H9 (cell line): ENCODE measurements at regions not wholly inside any gene's neighbourhood (a gene's known extent, or its start where the extent isn't known, plus 50 kb on each side); places are given as distances from the start of the nearest gene placed in this dataset.

Experiments used
- DNase-seq: peaks from one replicate; pipeline ENCODE4 v3.0.0-alpha.2; 2017
- H2AFZ ChIP-seq: one replicate; pipeline ENCODE4 v1.6.1; 2013; ENCODE audit warnings: mild to moderate bottlenecking, low read length, control low read depth, moderate library complexity
- H2AK5ac ChIP-seq: 2 replicates; pipeline ENCODE4 v1.6.1; 2013; ENCODE audit warnings: low read length, control low read depth, mixed read lengths; ENCODE audit not compliant: insufficient read length
- H2BK120ac ChIP-seq: one replicate; pipeline ENCODE4 v1.6.1; 2013; ENCODE audit warnings: low read depth, mild to moderate bottlenecking, low read length, control low read depth, inconsistent platforms; ENCODE audit not compliant: poor library complexity, severe bottlenecking
- H2BK12ac ChIP-seq: 2 replicates; pipeline ENCODE4 v1.6.1; 2013; ENCODE audit warnings: low read length, control low read depth, mixed read lengths, low read depth; ENCODE audit not compliant: insufficient read length
- H2BK15ac ChIP-seq: 2 replicates; pipeline ENCODE4 v1.6.1; 2013; ENCODE audit warnings: low read depth, low read length, control low read depth
- H2BK20ac ChIP-seq: one replicate; pipeline ENCODE4 v1.6.1; 2013; ENCODE audit warnings: low read depth, mild to moderate bottlenecking, low read length, control low read depth, inconsistent platforms; ENCODE audit not compliant: poor library complexity, severe bottlenecking
- H2BK5ac ChIP-seq: 2 replicates; pipeline ENCODE4 v1.6.1; 2013; ENCODE audit warnings: low read length, control low read depth, mixed read lengths; ENCODE audit not compliant: insufficient read length
- H3K14ac ChIP-seq: 2 replicates; pipeline ENCODE4 v1.6.1; 2013; ENCODE audit warnings: low read length, control low read depth; ENCODE audit not compliant: insufficient read depth
- H3K18ac ChIP-seq: 2 replicates; pipeline ENCODE4 v1.6.1; 2013; ENCODE audit warnings: low read depth, mild to moderate bottlenecking, mixed read lengths, low read length, control low read depth; ENCODE audit not compliant: insufficient read length
- H3K23ac ChIP-seq: 2 replicates; pipeline ENCODE4 v1.6.1; 2013; ENCODE audit warnings: low read length, control low read depth, mixed read lengths, low read depth; ENCODE audit not compliant: insufficient read length
- H3K23me2 ChIP-seq: 2 replicates; pipeline ENCODE4 v1.6.1; 2013; ENCODE audit warnings: low read depth, mild to moderate bottlenecking, mixed read lengths, low read length, control low read depth; ENCODE audit not compliant: insufficient read length, poor library complexity, severe bottlenecking
- H3K27ac ChIP-seq: 2 replicates; pipeline ENCODE4 v1.5.1; 2013; ENCODE audit warnings: low read length, control low read depth, mixed read lengths, low read depth; ENCODE audit not compliant: insufficient read length
- H3K27me3 ChIP-seq: 2 replicates; pipeline ENCODE4 v1.6.1; 2013; ENCODE audit warnings: low read length, control low read depth, inconsistent platforms; ENCODE audit not compliant: insufficient read depth
- H3K4ac ChIP-seq: 2 replicates; pipeline ENCODE4 v1.6.1; 2013; ENCODE audit warnings: low read depth, mild to moderate bottlenecking, control low read depth, inconsistent platforms, low read length, moderate library complexity
- H3K4me1 ChIP-seq: 2 replicates; pipeline ENCODE4 v1.6.1; 2013; ENCODE audit warnings: low read length, control low read depth, inconsistent platforms; ENCODE audit not compliant: insufficient read depth
- H3K4me2 ChIP-seq: 2 replicates; pipeline ENCODE4 v1.6.1; 2013; ENCODE audit warnings: low read length, control low read depth, mixed read lengths; ENCODE audit not compliant: insufficient read length, insufficient read depth
- H3K56ac ChIP-seq: 2 replicates; pipeline ENCODE4 v1.6.1; 2013; ENCODE audit warnings: low read depth, mild to moderate bottlenecking, mixed read lengths, low read length, control low read depth; ENCODE audit not compliant: insufficient read length
- H3K79me1 ChIP-seq: 2 replicates; pipeline ENCODE4 v1.6.1; 2013; ENCODE audit warnings: low read depth, mild to moderate bottlenecking, moderate library complexity, low read length, control low read depth, inconsistent platforms; ENCODE audit not compliant: insufficient read depth, poor library complexity, severe bottlenecking
- H3K79me2 ChIP-seq: 2 replicates; pipeline ENCODE4 v1.6.1; 2013; ENCODE audit warnings: low read length, control low read depth, inconsistent platforms; ENCODE audit not compliant: insufficient read depth
- H3K9ac ChIP-seq: 2 replicates; pipeline ENCODE4 v1.6.1; 2013; ENCODE audit warnings: low read length, control low read depth, mixed read lengths; ENCODE audit not compliant: insufficient read length; ENCODE audit errors: extremely low read depth
- H3K9me3 ChIP-seq: one replicate; pipeline ENCODE4 v1.6.1; 2013; ENCODE audit warnings: low read depth, low read length, inconsistent platforms; ENCODE audit not compliant: control insufficient read depth
- H3T11ph ChIP-seq: one replicate; pipeline ENCODE4 v1.6.1; 2013; ENCODE audit warnings: mild to moderate bottlenecking, low read length, control low read depth, inconsistent platforms
- H4K20me1 ChIP-seq: one replicate; pipeline ENCODE4 v1.6.1; 2013; ENCODE audit not compliant: control insufficient read depth, insufficient read length, insufficient read depth
- H4K5ac ChIP-seq: 2 replicates; pipeline ENCODE4 v1.6.1; 2013; ENCODE audit warnings: low read depth, mild to moderate bottlenecking, mixed read lengths, low read length, control low read depth; ENCODE audit not compliant: insufficient read length
- H4K8ac ChIP-seq: replicated peaks from 2 replicates; pipeline ENCODE4 v1.6.1; 2013; ENCODE audit warnings: low read length, control low read depth, mixed read lengths, low read depth; ENCODE audit not compliant: insufficient read length
- H4K91ac ChIP-seq: 2 replicates; pipeline ENCODE4 v1.6.1; 2013; ENCODE audit warnings: low read depth, mild to moderate bottlenecking, moderate library complexity, mixed read lengths, low read length, control low read depth; ENCODE audit not compliant: insufficient read length
- H3K27ac Mint-ChIP-seq, 3 experiments: 2 replicates in 2 of 3; 3 replicates in 1 of 3; pipeline ENCODE4 v1.8.0; 2020 to 2021; ENCODE audit warnings: mixed read lengths in 3 of 3, mild to moderate bottlenecking in 1 of 3, moderate library complexity in 1 of 3
- H3K27me3 Mint-ChIP-seq: 2 replicates; pipeline ENCODE4 v1.8.0; 2021; ENCODE audit warnings: low read depth, mild to moderate bottlenecking, moderate library complexity, mixed read lengths
- H3K36me3 Mint-ChIP-seq, 3 experiments: 2 replicates in 2 of 3; 3 replicates in 1 of 3; pipeline ENCODE4 v1.8.0; 2020 to 2021; ENCODE audit warnings: low read depth in 3 of 3, mixed read lengths in 3 of 3; ENCODE audit not compliant: insufficient read depth in 1 of 3
- H3K4me1 Mint-ChIP-seq, 2 experiments: 2 replicates each; pipeline ENCODE4 v1.8.0; 2020; ENCODE audit warnings: mixed read lengths in 2 of 2
- H3K4me3 Mint-ChIP-seq, 2 experiments: 2 replicates in 1 of 2; 3 replicates in 1 of 2; pipeline ENCODE4 v1.8.0; 2020 to 2021; ENCODE audit warnings: mild to moderate bottlenecking in 2 of 2, mixed read lengths in 2 of 2, moderate library complexity in 1 of 2
- H3K9me3 Mint-ChIP-seq, 2 experiments: 2 replicates in 1 of 2; 3 replicates in 1 of 2; pipeline ENCODE4 v1.8.0; 2020; ENCODE audit warnings: mild to moderate bottlenecking in 2 of 2, mixed read lengths in 2 of 2, moderate library complexity in 1 of 2
- CTCF ChIP-seq: fragments of 200-600 bp; sonication (generic); conservative IDR thresholded peaks from 3 replicates; pipeline ENCODE4 v1.8.0; 2021; ENCODE audit warnings: antibody characterized with exemption, mild to moderate bottlenecking
- WGBS: extraction: QIAGEN DNeasy Blood & Tissue Kit; methylation state at CpG from one replicate; pipeline ENCODE4 v1.1.7; 2013; ENCODE audit warnings: missing lambda C conversion rate, low lambda C conversion rate, mixed read lengths; ENCODE audit not compliant: insufficient read length; ENCODE audit errors: extremely low coverage; 5-methylcytosine and 5-hydroxymethylcytosine counted together

DNA sequence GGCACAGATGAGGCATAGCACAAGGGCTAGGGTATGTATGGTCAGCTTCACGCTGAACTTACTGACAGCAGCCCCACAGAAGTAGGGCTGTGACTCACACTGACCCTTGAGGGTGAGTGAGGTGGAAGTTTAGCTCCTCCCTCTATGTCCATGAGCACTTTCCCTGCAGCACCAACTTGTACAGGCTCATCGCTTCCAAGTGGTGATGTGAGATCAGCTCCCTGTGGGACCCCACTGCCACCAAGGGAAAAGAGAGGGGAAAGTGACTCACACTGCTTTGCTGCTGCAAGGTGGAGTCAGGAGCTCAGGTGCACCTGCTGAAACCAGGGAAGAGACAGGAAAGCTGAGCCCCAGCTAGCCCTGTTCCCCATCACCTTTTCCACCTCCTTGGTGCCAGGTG lies 91.5 kb downstream of the TEX51 start:
- Histone ChIP-seq H3K18ac (no peak overlapping the region), H3K79me2 (no peaks in the 10 kb centered on the region), H2AK5ac (no peak overlapping the region), H4K20me1 (no peaks in the 10 kb centered on the region), H4K8ac (no peak overlapping the region), H3K23me2 (no peaks in the 10 kb centered on the region), H3K9ac (no peak overlapping the region), H3K27ac (no peak overlapping the region), H2BK12ac (no peak overlapping the region), H3K4me1 (no peaks in the 10 kb centered on the region), H3K9me3 (no peaks in the 10 kb centered on the region), H3T11ph (no peak overlapping the region), H4K5ac (no peak overlapping the region), H3K79me1 (no peaks in the 10 kb centered on the region), H3K14ac (no peak overlapping the region), H3K4me2 (no peak overlapping the region), H3K4ac (no peak overlapping the region), H3K23ac (no peak overlapping the region), H2BK5ac (no peak overlapping the region), H2BK120ac (no peak overlapping the region), H2BK15ac (no peak overlapping the region), H3K56ac (no peak overlapping the region), H2AFZ (no peak overlapping the region), H4K91ac (no peak overlapping the region), H2BK20ac (no peak overlapping the region), H3K27me3 (no peaks in the 10 kb centered on the region)
- no peak overlapping the region for H3K4me3 Mint-ChIP-seq
- no peak for TF ChIP-seq CTCF
- no peaks in the 10 kb centered on the region for H3K4me1 Mint-ChIP-seq
- whole genome bisulfite sequencing: no CpG with 5 or more reads among the region's 2 CpGs
- H3K27ac Mint-ChIP-seq: no peak overlapping the region
- H3K27me3 Mint-ChIP-seq: peaks cover 10% of the 10 kb centered on the region; the same call in 1 of the 2 replicates
- no peak for DNase-seq
- peaks cover 0 to 3% of the 10 kb centered on the region in 2 experiments; a peak in 2 of 5 replicates for H3K9me3 Mint-ChIP-seq
- H3K36me3 Mint-ChIP-seq: no peaks in the 10 kb centered on the region
